Endothelial cell of umbilical vein (primary cell): ENCODE measurements at regions not wholly inside any gene's neighbourhood (a gene's known extent, or its start where the extent isn't known, plus 50 kb on each side); places are given as distances from the start of the nearest gene placed in this dataset.

ENCODE experiments used
- CTCF ChIP-seq, 2 donors: IDR thresholded peaks; 1 replicate in 1 of 2; 2 replicates in 1 of 2; pipeline ENCODE4 v1.5.1; 2011; ENCODE audit warnings: low read length in 2 of 2, mild to moderate bottlenecking in 2 of 2, moderate library complexity in 2 of 2, control low read depth in 1 of 2, inconsistent platforms in 1 of 2, low read depth in 1 of 2; ENCODE audit not compliant: insufficient read depth in 1 of 2; ENCODE audit errors: extremely low read depth in 1 of 2
- JUN ChIP-seq: IDR thresholded peaks from 2 replicates; pipeline ENCODE4 v1.6.1; 2011; ENCODE audit warnings: borderline replicate concordance, low read depth; ENCODE audit not compliant: insufficient read length, insufficient read depth
- POLR2A ChIP-seq: IDR thresholded peaks from 2 replicates; pipeline ENCODE4 v1.6.1; 2012; ENCODE audit warnings: low read depth, mild to moderate bottlenecking, control low read depth, low read length
- POLR2AphosphoS5 ChIP-seq: IDR thresholded peaks from 2 replicates; pipeline ENCODE4 v1.6.1; 2012; ENCODE audit warnings: low read depth, mild to moderate bottlenecking, control low read depth, low read length, moderate library complexity; ENCODE audit not compliant: insufficient read depth

DNA sequence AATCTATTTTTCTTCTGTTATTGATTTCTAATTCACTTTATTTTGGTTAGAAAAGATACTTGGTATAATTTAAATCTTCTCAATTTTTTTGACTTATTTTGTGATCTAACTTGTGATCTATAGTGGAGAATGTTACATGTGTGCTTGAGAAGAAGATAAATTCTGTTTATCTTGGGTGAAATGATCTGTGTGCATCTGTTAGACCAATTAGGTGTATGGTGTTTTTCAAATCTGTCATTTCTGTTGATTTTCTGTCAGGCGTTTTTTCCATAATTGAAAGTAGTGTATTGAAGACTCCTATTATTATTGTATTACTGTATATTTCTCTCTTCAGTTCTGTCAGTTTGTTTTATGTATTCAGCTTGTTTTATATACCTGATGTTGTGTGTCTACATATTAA lies 1668.3 kb downstream of the PLA2G4A start:
- TF ChIP-seq CTCF (IDR thresholded peaks at IDR 0.05; ENCODE audit: extremely low read depth in 1 of 2, insufficient read depth in 1 of 2, low read depth in 1 of 2, low read length in 2 of 2) (no peak), POLR2AphosphoS5 (no peak), POLR2A (no peak), JUN (no peak)
